AG04450 (cell line): ENCODE measurements at regions not wholly inside any gene's neighbourhood (a gene's known extent, or its start where the extent isn't known, plus 50 kb on each side); places are given as distances from the start of the nearest gene placed in this dataset.

Source experiments
- CTCF ChIA-PET: fragments of 300-600, 350-600 bp; formaldehyde crosslinking; extraction: SDS; loops from one replicate; lab custom pipeline; 2022; ENCODE audit warnings: antibody characterized with exemption, inconsistent platforms; lab: Charles Lee
- POLR2A ChIA-PET: fragments of 350-600 bp; formaldehyde crosslinking; extraction: SDS; loops from one replicate; lab custom pipeline; 2021; ENCODE audit warnings: antibody characterized with exemption, inconsistent platforms; lab: Yijun Ruan, JAX
- DNase-seq: peaks from one replicate; pipeline ENCODE4 v3.0.0-alpha.2; 2011; ENCODE audit warnings: low read depth, low spot score
- H3K27ac ChIP-seq: one replicate; pipeline ENCODE4 v1.5.1; 2012; ENCODE audit warnings: low read depth, low read length, control low read depth
- H3K27me3 ChIP-seq: one replicate; pipeline ENCODE4 v1.6.0; 2012; ENCODE audit warnings: low read length; ENCODE audit not compliant: control insufficient read depth, insufficient read depth
- H3K4me3 ChIP-seq: 2 replicates; pipeline ENCODE4 v1.5.1; 2011; ENCODE audit warnings: mild to moderate bottlenecking, low read depth, low read length, control low read depth
- H3K9me3 ChIP-seq: 2 replicates; pipeline ENCODE4 v1.5.1; 2012; ENCODE audit warnings: low read length; ENCODE audit not compliant: control insufficient read depth, insufficient read depth
- CTCF ChIP-seq: IDR thresholded peaks from 2 replicates; pipeline ENCODE4 v1.5.1; 2011; ENCODE audit warnings: low read depth, low read length, control low read depth, inconsistent platforms

GRCh38 chr3:170762064-170762463, 107.9 kb downstream of the RPL22L1 start:
- ChIA-PET POLR2A (no interaction called here), CTCF (interaction anchor here (0.7 kb wide), 1 partner anchor 48 kb away, joined by 3 read pairs; no protein-coding TSS in a partner anchor)
- Histone ChIP-seq H3K27ac (no peak overlapping the region), H3K9me3 (no peaks in the 10 kb centered on the region), H3K27me3 (no peaks in the 10 kb centered on the region), H3K4me3 (no peak overlapping the region)
- no peak for DNase-seq
- TF ChIP-seq CTCF = no peak

GRCh38 chr3:170761103-170761502, 108.9 kb downstream of the RPL22L1 start:
- no peak for DNase-seq
- POLR2A ChIA-PET = interaction anchor here (1.4 kb wide), 1 partner anchor 41 kb away, joined by 5 read pairs; no protein-coding TSS in a partner anchor
- no peak overlapping the region for H3K27ac ChIP-seq
- TF ChIP-seq CTCF = no peak
- no peaks in the 10 kb centered on the region for H3K27me3 ChIP-seq
- H3K4me3 ChIP-seq = no peak overlapping the region
- CTCF ChIA-PET = interaction anchor here (0.7 to 1.1 kb wide), 2 partner anchors 9 to 43 kb away, joined by 3 read pairs; no protein-coding TSS in a partner anchor
- H3K9me3 ChIP-seq = no peaks in the 10 kb centered on the region

- no peak overlapping the region for H3K4me3 ChIP-seq
- DNase-seq = no peak
- ChIA-PET CTCF (interaction anchor here (0.6 kb wide), 1 partner anchor 52 kb away, joined by 3 read pairs; no protein-coding TSS in a partner anchor), POLR2A (interaction anchor here (0.6 to 1.4 kb wide), 2 partner anchors 42 to 332 kb away, joined by 3 to 5 read pairs; no protein-coding TSS in a partner anchor)
- no peak overlapping the region for H3K27ac ChIP-seq
- no peaks in the 10 kb centered on the region for H3K9me3 ChIP-seq
- no peaks in the 10 kb centered on the region for H3K27me3 ChIP-seq
- no peak for TF ChIP-seq CTCF
Observed at GRCh38 chr3:170760174-170760526, 109.8 kb downstream of the RPL22L1 start.

GRCh38 chr3:170759511-170760173, 110.4 kb downstream of the RPL22L1 start:
- Histone ChIP-seq H3K9me3 (no peaks in the 10 kb centered on the region), H3K27ac (no peak overlapping the region), H3K27me3 (no peaks in the 10 kb centered on the region), H3K4me3 (no peak overlapping the region)
- no peak for TF ChIP-seq CTCF
- ChIA-PET POLR2A (interaction anchor here (1.4 kb wide), 1 partner anchor 43 kb away, joined by 5 read pairs; no protein-coding TSS in a partner anchor), CTCF (interaction anchor here (0.6 kb wide), 1 partner anchor 52 kb away, joined by 3 read pairs; no protein-coding TSS in a partner anchor)
- DNase-seq = no peak

- DNase-seq = no peak
- ChIA-PET CTCF (interaction anchor here (1.5 kb wide), 1 partner anchor 54 kb away, joined by 6 read pairs; no protein-coding TSS in a partner anchor), POLR2A (no interaction called here)
- Histone ChIP-seq H3K27ac (no peak overlapping the region), H3K9me3 (no peaks in the 10 kb centered on the region), H3K4me3 (no peak overlapping the region), H3K27me3 (no peaks in the 10 kb centered on the region)
- TF ChIP-seq CTCF = no peak
Observed at GRCh38 chr3:170757038-170757437, 113.0 kb downstream of the RPL22L1 start.
